ENCODE measurements at regions not wholly inside any gene's neighbourhood (a gene's known extent, or its start where the extent isn't known, plus 50 kb on each side); places are given as distances from the start of the nearest gene placed in this dataset.

- H3K4me1 ChIP-seq (ENCODE audit: control insufficient read depth in 2 of 2, insufficient read depth in 2 of 2, low read length in 2 of 2), result no peaks in the 10 kb centered on the region
- DNase-seq, result no peak
- no peak overlapping the region for H3K4me3 ChIP-seq (ENCODE audit: low read length)
- H3K27me3 ChIP-seq (ENCODE audit: control insufficient read depth in 2 of 2, insufficient read depth in 2 of 2, low read length in 2 of 2), result no peaks in the 10 kb centered on the region
- peaks cover 0 to 7% (median 0%) of the 10 kb centered on the region in 3 experiments for H3K9me3 ChIP-seq (ENCODE audit: control insufficient read depth in 2 of 3, low read length in 3 of 3)
- Mint-ChIP-seq H3K4me1 (no peaks in the 10 kb centered on the region), H3K27ac (no peak overlapping the region), H3K4me3 (no peak overlapping the region), H3K27me3 (peaks cover 0 to 10% (median 4%) of the 10 kb centered on the region in 5 donors), H3K9me3 (peaks cover 0 to 21% (median 4%) of the 10 kb centered on the region in 11 donors), H3K36me3 (no peaks in the 10 kb centered on the region)
- intact Hi-C loops (cut with micrococcal nuclease), result no loop called here
- H3K27ac ChIP-seq (ENCODE audit: low read depth, low read length), result no peak overlapping the region
- ATAC-seq, result no peak
- CTCF ChIA-PET, result no interaction called here
- H3K36me3 ChIP-seq (ENCODE audit: control insufficient read depth in 2 of 3, insufficient read depth in 3 of 3, low read length in 3 of 3), result no peaks in the 10 kb centered on the region
- POLR2A ChIA-PET, result no interaction called here
Observed at GRCh38 chr1:177794376-177794991, 175.4 kb downstream of the SEC16B start.

GRCh38 chr1:177793900-177794299 lies 176.0 kb downstream of the SEC16B start:
- no peak overlapping the region for H3K4me3 ChIP-seq (ENCODE audit: low read length)
- no peaks in the 10 kb centered on the region for H3K4me1 ChIP-seq (ENCODE audit: control insufficient read depth in 2 of 2, insufficient read depth in 2 of 2, low read length in 2 of 2)
- Mint-ChIP-seq H3K4me3 (no peak overlapping the region), H3K36me3 (no peaks in the 10 kb centered on the region), H3K27ac (no peak overlapping the region), H3K4me1 (no peaks in the 10 kb centered on the region), H3K27me3 (peaks cover 0 to 10% (median 4%) of the 10 kb centered on the region in 5 donors), H3K9me3 (peaks cover 0 to 21% (median 4%) of the 10 kb centered on the region in 11 donors)
- intact Hi-C loops (cut with micrococcal nuclease), result no loop called here
- peaks cover 0 to 7% (median 0%) of the 10 kb centered on the region in 3 experiments for H3K9me3 ChIP-seq (ENCODE audit: control insufficient read depth in 2 of 3, low read length in 3 of 3)
- DNase-seq (no peak), ATAC-seq (no peak)
- H3K27ac ChIP-seq (ENCODE audit: low read depth, low read length), result no peak overlapping the region
- ChIA-PET POLR2A (no interaction called here), CTCF (no interaction called here)
- no peaks in the 10 kb centered on the region for H3K36me3 ChIP-seq (ENCODE audit: control insufficient read depth in 2 of 3, insufficient read depth in 3 of 3, low read length in 3 of 3)
- H3K27me3 ChIP-seq (ENCODE audit: control insufficient read depth in 2 of 2, insufficient read depth in 2 of 2, low read length in 2 of 2), result no peaks in the 10 kb centered on the region

- Mint-ChIP-seq H3K9me3 (peaks cover 0 to 27% (median 5%) of the 10 kb centered on the region in 11 donors), H3K36me3 (no peaks in the 10 kb centered on the region), H3K4me3 (no peak overlapping the region), H3K4me1 (no peaks in the 10 kb centered on the region), H3K27ac (no peak overlapping the region), H3K27me3 (peaks cover 0 to 10% (median 4%) of the 10 kb centered on the region in 5 donors)
- intact Hi-C loops (cut with micrococcal nuclease), result no loop called here
- Histone ChIP-seq H3K36me3 (ENCODE audit: control insufficient read depth in 2 of 3, insufficient read depth in 3 of 3, low read length in 3 of 3) (no peaks in the 10 kb centered on the region), H3K27me3 (ENCODE audit: control insufficient read depth in 2 of 2, insufficient read depth in 2 of 2, low read length in 2 of 2) (no peaks in the 10 kb centered on the region), H3K4me1 (ENCODE audit: control insufficient read depth in 2 of 2, insufficient read depth in 2 of 2, low read length in 2 of 2) (no peaks in the 10 kb centered on the region), H3K27ac (ENCODE audit: low read depth, low read length) (no peak overlapping the region), H3K4me3 (ENCODE audit: low read length) (no peak overlapping the region), H3K9me3 (ENCODE audit: control insufficient read depth in 2 of 3, low read length in 3 of 3) (peaks cover 0 to 7% (median 0%) of the 10 kb centered on the region in 3 experiments)
- ChIA-PET POLR2A (no interaction called here), CTCF (no interaction called here)
- ATAC-seq (no peak), DNase-seq (no peak)
Observed at GRCh38 chr1:177790566-177790965, 179.3 kb downstream of the SEC16B start.

GRCh38 chr1:177789956-177790355 lies 179.9 kb downstream of the SEC16B start:
- ATAC-seq (no peak), DNase-seq (no peak)
- no peaks in the 10 kb centered on the region for H3K4me1 Mint-ChIP-seq
- H3K36me3 ChIP-seq (ENCODE audit: control insufficient read depth in 2 of 3, insufficient read depth in 3 of 3, low read length in 3 of 3), result no peaks in the 10 kb centered on the region
- POLR2A ChIA-PET, result no interaction called here
- H3K27me3 Mint-ChIP-seq, result peaks cover 0 to 10% (median 4%) of the 10 kb centered on the region in 5 donors
- no peaks in the 10 kb centered on the region for H3K36me3 Mint-ChIP-seq
- H3K27ac ChIP-seq (ENCODE audit: low read depth, low read length), result no peak overlapping the region
- peaks cover 0 to 27% (median 5%) of the 10 kb centered on the region in 11 donors for H3K9me3 Mint-ChIP-seq
- no peaks in the 10 kb centered on the region for H3K27me3 ChIP-seq (ENCODE audit: control insufficient read depth in 2 of 2, insufficient read depth in 2 of 2, low read length in 2 of 2)
- H3K9me3 ChIP-seq (ENCODE audit: control insufficient read depth in 2 of 3, low read length in 3 of 3), result peaks cover 0 to 7% (median 0%) of the 10 kb centered on the region in 3 experiments
- no peak overlapping the region for H3K27ac Mint-ChIP-seq
- no peaks in the 10 kb centered on the region for H3K4me1 ChIP-seq (ENCODE audit: control insufficient read depth in 2 of 2, insufficient read depth in 2 of 2, low read length in 2 of 2)
- no peak overlapping the region for H3K4me3 Mint-ChIP-seq
- intact Hi-C loops (cut with micrococcal nuclease), result no loop called here
- CTCF ChIA-PET, result no interaction called here
- H3K4me3 ChIP-seq (ENCODE audit: low read length), result no peak overlapping the region

GRCh38 chr1:177786176-177786745 lies 183.6 kb downstream of the SEC16B start:
- Mint-ChIP-seq H3K36me3 (no peaks in the 10 kb centered on the region), H3K4me3 (no peak overlapping the region), H3K9me3 (peaks cover 0 to 22% (median 4%) of the 10 kb centered on the region in 11 donors), H3K27me3 (peaks cover 0 to 10% (median 0%) of the 10 kb centered on the region in 5 donors), H3K27ac (no peak overlapping the region), H3K4me1 (no peaks in the 10 kb centered on the region)
- H3K27me3 ChIP-seq (ENCODE audit: control insufficient read depth in 2 of 2, insufficient read depth in 2 of 2, low read length in 2 of 2), result no peaks in the 10 kb centered on the region
- H3K9me3 ChIP-seq (ENCODE audit: control insufficient read depth in 2 of 3, low read length in 3 of 3), result no peaks in the 10 kb centered on the region
- no peak overlapping the region for H3K27ac ChIP-seq (ENCODE audit: low read depth, low read length)
- H3K36me3 ChIP-seq (ENCODE audit: control insufficient read depth in 2 of 3, insufficient read depth in 3 of 3, low read length in 3 of 3), result no peaks in the 10 kb centered on the region
- no peaks in the 10 kb centered on the region for H3K4me1 ChIP-seq (ENCODE audit: control insufficient read depth in 2 of 2, insufficient read depth in 2 of 2, low read length in 2 of 2)
- CTCF ChIA-PET, result interaction anchor here (0.5 kb wide), 1 partner anchor 9 kb away, joined by 3 read pairs; no protein-coding TSS in a partner anchor
- no peak for DNase-seq
- no peak for ATAC-seq
- intact Hi-C loops (cut with micrococcal nuclease), result no loop called here
- POLR2A ChIA-PET, result no interaction called here
- H3K4me3 ChIP-seq (ENCODE audit: low read length), result no peak overlapping the region

GRCh38 chr1:177784936-177785335 lies 184.9 kb downstream of the SEC16B start:
- Mint-ChIP-seq H3K27ac (no peak overlapping the region), H3K9me3 (peaks cover 0 to 25% (median 4%) of the 10 kb centered on the region in 11 donors), H3K36me3 (no peaks in the 10 kb centered on the region), H3K4me1 (no peaks in the 10 kb centered on the region), H3K27me3 (no peaks in the 10 kb centered on the region), H3K4me3 (no peak overlapping the region)
- no peaks in the 10 kb centered on the region for H3K4me1 ChIP-seq (ENCODE audit: control insufficient read depth in 2 of 2, insufficient read depth in 2 of 2, low read length in 2 of 2)
- no peaks in the 10 kb centered on the region for H3K9me3 ChIP-seq (ENCODE audit: control insufficient read depth in 2 of 3, low read length in 3 of 3)
- H3K27me3 ChIP-seq (ENCODE audit: control insufficient read depth in 2 of 2, insufficient read depth in 2 of 2, low read length in 2 of 2), result no peaks in the 10 kb centered on the region
- no peaks in the 10 kb centered on the region for H3K36me3 ChIP-seq (ENCODE audit: control insufficient read depth in 2 of 3, insufficient read depth in 3 of 3, low read length in 3 of 3)
- CTCF ChIA-PET, result no interaction called here
- intact Hi-C loops (cut with micrococcal nuclease), result no loop called here
- H3K27ac ChIP-seq (ENCODE audit: low read depth, low read length), result no peak overlapping the region
- ATAC-seq (no peak), DNase-seq (no peak)
- POLR2A ChIA-PET, result no interaction called here
- H3K4me3 ChIP-seq (ENCODE audit: low read length), result no peak overlapping the region

- CTCF ChIA-PET, result interaction anchor here (0.7 kb wide), 1 partner anchor 64 kb away, joined by 3 read pairs; no protein-coding TSS in a partner anchor
- Mint-ChIP-seq H3K27me3 (no peaks in the 10 kb centered on the region), H3K9me3 (peaks cover 0 to 25% (median 4%) of the 10 kb centered on the region in 11 donors), H3K27ac (no peak overlapping the region), H3K36me3 (no peaks in the 10 kb centered on the region), H3K4me3 (no peak overlapping the region), H3K4me1 (no peaks in the 10 kb centered on the region)
- Histone ChIP-seq H3K9me3 (ENCODE audit: control insufficient read depth in 2 of 3, low read length in 3 of 3) (no peaks in the 10 kb centered on the region), H3K27me3 (ENCODE audit: control insufficient read depth in 2 of 2, insufficient read depth in 2 of 2, low read length in 2 of 2) (no peaks in the 10 kb centered on the region), H3K4me3 (ENCODE audit: low read length) (no peak overlapping the region), H3K4me1 (ENCODE audit: control insufficient read depth in 2 of 2, insufficient read depth in 2 of 2, low read length in 2 of 2) (no peaks in the 10 kb centered on the region), H3K27ac (ENCODE audit: low read depth, low read length) (no peak overlapping the region), H3K36me3 (ENCODE audit: control insufficient read depth in 2 of 3, insufficient read depth in 3 of 3, low read length in 3 of 3) (no peaks in the 10 kb centered on the region)
- no peak for DNase-seq
- intact Hi-C loops (cut with micrococcal nuclease), result no loop called here
- no peak for ATAC-seq
- POLR2A ChIA-PET, result no interaction called here
Observed at GRCh38 chr1:177784409-177784808, 185.4 kb downstream of the SEC16B start.

Measured in naive thymus-derived CD4-positive, alpha-beta T cell (primary cell).